ENCODE measurements at regions not wholly inside any gene's neighbourhood (a gene's known extent, or its start where the extent isn't known, plus 50 kb on each side); places are given as distances from the start of the nearest gene placed in this dataset.

- no peak overlapping the region for H3K4me3 ChIP-seq (ENCODE audit: control insufficient read depth, low read depth, low read length)
- TF ChIP-seq CTCF (IDR thresholded peaks at IDR 0.05; ENCODE audit: control insufficient read depth, insufficient read depth, low read depth, low read length, missing control alignments), result no peak
Observed at GRCh38 chr6:126805861-126806260, 312.6 kb upstream of the RSPO3 start.

GRCh38 chr6:126807876-126808275 is 310.6 kb upstream of the RSPO3 start:
- no peak overlapping the region for H3K4me3 ChIP-seq (ENCODE audit: control insufficient read depth, low read depth, low read length)
- TF ChIP-seq CTCF (IDR thresholded peaks at IDR 0.05; ENCODE audit: control insufficient read depth, insufficient read depth, low read depth, low read length, missing control alignments), result no peak
- DNase-seq (ENCODE audit: low read depth), result no peak

More at GRCh38 chr6:126805861-126806260, 312.6 kb upstream of the RSPO3 start:
- no peak for DNase-seq (ENCODE audit: low read depth)

GRCh38 chr6:126811321-126811720 is 307.1 kb upstream of the RSPO3 start:
- no peak for DNase-seq (ENCODE audit: low read depth)
- TF ChIP-seq CTCF (IDR thresholded peaks at IDR 0.05; ENCODE audit: control insufficient read depth, insufficient read depth, low read depth, low read length, missing control alignments), result no peak
- H3K4me3 ChIP-seq (ENCODE audit: control insufficient read depth, low read depth, low read length), result no peak overlapping the region

- TF ChIP-seq CTCF (IDR thresholded peaks at IDR 0.05; ENCODE audit: control insufficient read depth, insufficient read depth, low read depth, low read length, missing control alignments), result no peak
- no peak overlapping the region for H3K4me3 ChIP-seq (ENCODE audit: control insufficient read depth, low read depth, low read length)
- no peak for DNase-seq (ENCODE audit: low read depth)
Observed at GRCh38 chr6:126812010-126812409, 306.5 kb upstream of the RSPO3 start.

- TF ChIP-seq CTCF (IDR thresholded peaks at IDR 0.05; ENCODE audit: control insufficient read depth, insufficient read depth, low read depth, low read length, missing control alignments), result no peak
- H3K4me3 ChIP-seq (ENCODE audit: control insufficient read depth, low read depth, low read length), result no peak overlapping the region
- DNase-seq (ENCODE audit: low read depth), result no peak
Observed at GRCh38 chr6:126812651-126813050, 305.8 kb upstream of the RSPO3 start.

- H3K4me3 ChIP-seq (ENCODE audit: control insufficient read depth, low read depth, low read length), result no peak overlapping the region
- no peak for TF ChIP-seq CTCF (IDR thresholded peaks at IDR 0.05; ENCODE audit: control insufficient read depth, insufficient read depth, low read depth, low read length, missing control alignments)
- no peak for DNase-seq (ENCODE audit: low read depth)
Observed at GRCh38 chr6:126820634-126821033, 297.8 kb upstream of the RSPO3 start.

GRCh38 chr6:126821706-126822105 is 296.8 kb upstream of the RSPO3 start:
- TF ChIP-seq CTCF (IDR thresholded peaks at IDR 0.05; ENCODE audit: control insufficient read depth, insufficient read depth, low read depth, low read length, missing control alignments), result no peak
- DNase-seq (ENCODE audit: low read depth), result no peak
- H3K4me3 ChIP-seq (ENCODE audit: control insufficient read depth, low read depth, low read length), result no peak overlapping the region

All from AG09309 (cell line).